Urothelium cell line (cell line): ENCODE measurements at regions not wholly inside any gene's neighbourhood (a gene's known extent, or its start where the extent isn't known, plus 50 kb on each side); places are given as distances from the start of the nearest gene placed in this dataset.
A peak's percentile ranks its signal among the peaks of the same experiment; 100 is the strongest.

Experiments
- DNase-seq: peaks from one replicate; pipeline ENCODE4 v3.0.0; 2011; ENCODE audit warnings: low spot score, mixed read lengths
- FAIRE-seq: peaks from 2 replicates; lab custom pipeline; 2011; peaks lifted over from hg19 to GRCh38; lab: Jason Lieb, UNC

- DNase-seq: no peak
- FAIRE-seq: no peak
Observed at GRCh38 chr13:93116809-93117208, 109.8 kb upstream of the GPC6 start.

- DNase-seq: peak; percentile 15
- no peak for FAIRE-seq
Observed at GRCh38 chr13:93118081-93118615, 108.5 kb upstream of the GPC6 start.

DNA sequence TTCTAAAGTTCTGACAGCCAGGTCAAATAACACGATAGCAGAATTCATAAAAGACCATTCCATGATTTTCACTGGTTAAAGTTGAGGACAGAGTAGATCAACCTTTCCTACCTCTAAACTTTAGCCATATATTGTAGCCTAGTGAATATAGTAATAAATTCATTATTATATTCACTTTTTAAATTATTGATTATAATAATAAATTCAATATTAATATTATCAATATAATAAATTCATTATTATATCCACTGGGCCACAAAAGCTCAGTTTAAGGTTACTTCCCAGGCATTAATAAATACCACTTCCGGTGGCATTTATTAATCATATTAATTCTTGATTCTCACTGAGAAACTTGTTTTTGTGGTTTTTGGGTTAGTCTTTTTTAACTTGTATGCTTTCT, 85.7 kb upstream of the GPC6 start:
- DNase-seq: no peak
- FAIRE-seq: no peak

DNA sequence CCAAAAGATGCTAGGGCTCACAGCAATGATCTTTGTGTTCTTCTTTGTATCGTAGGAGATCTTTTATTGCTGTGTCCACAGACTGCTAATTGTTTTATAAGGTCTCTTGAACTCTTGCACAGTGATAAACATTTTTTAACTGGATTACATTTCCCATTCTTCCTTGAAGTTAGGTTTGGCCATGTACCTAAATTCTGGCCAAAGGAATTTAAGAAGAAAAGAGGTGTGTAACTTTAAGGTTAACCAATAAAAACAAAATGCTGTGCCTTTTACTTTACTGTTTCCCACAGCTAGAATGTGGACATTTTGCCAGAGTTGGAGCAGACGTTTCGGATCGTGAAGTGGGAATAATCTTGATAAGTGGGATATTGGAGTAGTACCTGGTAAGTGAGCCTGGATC, 82.6 kb upstream of the GPC6 start:
- no peak for FAIRE-seq

GRCh38 chr13:93145199-93145598, 81.4 kb upstream of the GPC6 start:
- DNase-seq (no peak), FAIRE-seq (no peak)

More for the DNA sequence above, 82.6 kb upstream of the GPC6 start:
- DNase-seq: no peak

DNA sequence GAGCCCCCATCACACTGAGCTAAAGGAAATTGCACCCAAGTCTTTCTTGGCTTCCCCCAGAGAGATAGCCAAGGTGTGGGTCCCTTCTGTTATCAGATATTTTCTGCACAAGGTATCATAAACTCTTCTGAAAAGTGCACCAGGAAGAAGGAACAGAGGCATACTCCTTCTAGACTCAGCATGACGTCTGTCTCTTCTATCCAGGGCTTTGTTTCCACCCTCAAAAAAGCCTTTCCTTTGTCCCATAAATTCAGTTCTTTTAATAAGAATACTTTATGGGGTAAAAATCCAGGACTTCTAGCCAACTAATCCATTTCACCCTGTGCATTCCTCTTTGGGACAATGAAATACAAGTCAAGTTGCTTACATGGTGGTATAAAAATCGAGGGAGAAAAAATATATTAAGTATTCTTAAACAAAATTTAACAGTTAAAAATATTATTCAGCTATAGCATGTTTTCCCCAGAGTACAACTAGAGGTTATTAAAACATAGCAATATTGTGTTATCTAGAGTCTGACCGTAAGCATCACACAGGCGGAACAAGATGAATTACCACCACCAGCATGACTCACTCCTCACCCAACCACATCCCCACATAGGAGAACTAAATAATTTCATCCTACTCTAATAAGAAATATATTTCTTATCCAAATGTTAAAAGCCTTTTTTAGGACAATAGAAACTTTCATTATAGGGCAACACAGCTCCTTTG, 79.9 kb upstream of the GPC6 start:
- DNase-seq: peak; percentile 18
- no peak for FAIRE-seq

DNA sequence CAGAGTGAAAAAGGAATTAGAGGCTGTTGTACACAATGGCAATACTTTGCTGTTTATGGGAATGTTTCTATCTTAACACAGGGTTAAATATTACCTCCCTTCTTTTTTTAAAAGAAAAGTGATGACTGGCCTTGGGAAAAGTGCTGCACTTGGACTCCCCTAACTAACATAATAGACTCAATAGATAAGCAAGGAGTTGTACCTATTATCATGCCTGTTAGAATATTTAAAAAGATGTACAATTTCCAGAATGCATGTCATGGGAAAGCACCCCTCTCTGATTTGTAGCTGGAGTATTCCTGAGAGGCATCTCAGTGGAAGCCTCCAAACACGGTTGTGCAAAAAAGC, 79.3 kb upstream of the GPC6 start:
- DNase-seq (no peak), FAIRE-seq (no peak)

DNA sequence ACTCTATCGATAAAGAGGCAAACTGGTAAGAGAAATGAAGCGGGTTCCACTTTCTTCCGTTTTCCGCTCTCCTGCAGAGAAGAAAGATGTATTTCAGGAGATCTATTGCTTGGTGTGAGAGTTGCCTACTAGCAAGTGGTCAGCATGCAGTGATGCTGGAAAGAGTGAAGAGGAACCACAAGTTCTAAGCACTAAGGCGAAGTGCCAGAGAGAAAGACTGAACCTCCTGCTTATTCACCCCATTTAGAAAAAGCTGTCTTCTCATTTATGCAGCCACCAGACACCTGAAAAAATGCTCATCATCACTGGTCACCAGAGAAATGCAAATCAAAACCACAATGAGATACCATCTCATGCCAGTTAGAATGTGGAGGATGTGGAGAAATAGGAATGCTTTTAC, 78.7 kb upstream of the GPC6 start:
- no peak for DNase-seq
- no peak for FAIRE-seq

- FAIRE-seq: no peak
- peak; percentile 13 for DNase-seq
Observed at GRCh38 chr13:93151277-93151676, 75.3 kb upstream of the GPC6 start.

DNA sequence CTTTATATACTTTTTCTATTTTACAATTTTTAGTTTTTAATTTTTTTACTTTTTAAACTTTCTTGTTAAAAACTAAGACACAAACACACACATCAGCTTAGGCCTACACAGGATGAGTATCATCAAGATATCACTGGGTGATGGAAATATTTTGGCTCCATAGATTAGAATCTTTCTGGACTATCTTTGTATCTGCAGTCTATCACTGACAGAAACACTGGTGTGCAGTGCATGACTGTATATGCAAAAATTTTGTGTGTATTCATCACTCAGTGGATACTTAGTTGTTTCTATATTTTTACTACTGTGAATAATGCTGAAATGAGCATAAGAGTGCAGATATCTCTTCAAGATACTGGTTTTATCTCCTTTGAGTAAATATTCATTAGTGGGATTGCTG, 68.0 kb upstream of the GPC6 start:
- DNase-seq (no peak), FAIRE-seq (no peak)

DNA sequence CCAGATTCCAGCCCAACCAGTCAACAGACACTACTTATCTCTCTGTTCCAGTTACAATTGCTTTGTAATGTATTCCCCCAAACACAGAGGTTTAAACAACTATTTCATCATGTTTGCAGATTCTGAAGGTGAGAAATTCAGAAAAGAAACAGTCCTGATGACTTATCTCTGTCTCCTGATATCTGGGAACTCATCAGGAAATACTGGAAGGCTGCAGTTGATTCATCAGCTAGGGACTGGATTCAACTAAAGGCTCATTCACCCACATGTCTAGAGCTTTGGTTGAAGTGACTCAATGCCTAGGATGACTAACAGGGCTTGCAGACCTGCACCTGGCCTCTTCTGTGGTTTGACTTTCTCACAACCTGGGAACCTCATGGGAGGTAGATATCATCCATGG, 56.6 kb upstream of the GPC6 start:
- peak; percentile 74 for DNase-seq

GRCh38 chr13:93172109-93172508, 54.5 kb upstream of the GPC6 start:
- no peak for DNase-seq
- no peak for FAIRE-seq

More for the DNA sequence above, 56.6 kb upstream of the GPC6 start:
- no peak for FAIRE-seq

- no peak for DNase-seq
- no peak for FAIRE-seq
Observed at GRCh38 chr13:93173654-93174053, 53.0 kb upstream of the GPC6 start.

- FAIRE-seq: no peak
- no peak for DNase-seq
Observed at GRCh38 chr13:93174260-93174659, 52.3 kb upstream of the GPC6 start.
